ENCODE measurements at regions not wholly inside any gene's neighbourhood (a gene's known extent, or its start where the extent isn't known, plus 50 kb on each side); places are given as distances from the start of the nearest gene placed in this dataset.

GRCh38 chr5:74314906-74315305 lies 325.6 kb downstream of the ENC1 start:
- H3K9ac ChIP-seq (ENCODE audit: low read length) = no peak overlapping the region; the same call in 1 of the 2 replicates
- no peaks in the 10 kb centered on the region for H3K79me2 ChIP-seq (ENCODE audit: low read length)
- H3K36me3 ChIP-seq (ENCODE audit: low read depth, low read length) = no peaks in the 10 kb centered on the region
- peak overlapping the region; percentile 92 for H3K27ac ChIP-seq (ENCODE audit: low read length)
- H3K4me2 ChIP-seq (ENCODE audit: low read length) = peak overlapping the region; percentile 48
- H4K20me1 ChIP-seq (ENCODE audit: low read length) = no peaks in the 10 kb centered on the region
- no peaks in the 10 kb centered on the region for H3K27me3 ChIP-seq (ENCODE audit: low read length)
- TF ChIP-seq EZH2 (IDR thresholded peaks at IDR 0.05; ENCODE audit: low read length, unreplicated experiment) (no peak), EZH2phosphoT487 (IDR thresholded peaks at IDR 0.05; ENCODE audit: borderline replicate concordance, low read length) (no peak), CTCF (conservative IDR thresholded peaks at IDR 0.05; ENCODE audit: low read depth, low read length) (no peak)
- peaks cover 36% of the 10 kb centered on the region for H3K4me1 ChIP-seq (ENCODE audit: insufficient read depth, low read length)
- CTCF ChIA-PET = no interaction called here
- intact Hi-C loops (cut with micrococcal nuclease) = no loop called here
- ATAC-seq (no peak; the same call in 1 of the 2 replicates), DNase-seq (peak; percentile 77)
- POLR2A ChIA-PET (ENCODE audit: unreplicated experiment) = no interaction called here
- H3K9me3 ChIP-seq (ENCODE audit: low read length) = no peaks in the 10 kb centered on the region
- H2AFZ ChIP-seq (ENCODE audit: low read length) = no peak overlapping the region
- H3F3A ChIP-seq (ENCODE audit: low read length, unreplicated experiment) = no peaks in the 10 kb centered on the region
- H3K9me2 ChIP-seq (replicated peaks; ENCODE audit: low read length) = no peaks in the 10 kb centered on the region
- H3K4me3 ChIP-seq (ENCODE audit: low read length) = no peak overlapping the region
- BruUV-seq (replicated peaks) = no TSS peak

- H3K4me1 ChIP-seq (ENCODE audit: insufficient read depth, low read length) = peaks cover 36% of the 10 kb centered on the region
- TF ChIP-seq EZH2 (IDR thresholded peaks at IDR 0.05; ENCODE audit: low read length, unreplicated experiment) (no peak), EZH2phosphoT487 (IDR thresholded peaks at IDR 0.05; ENCODE audit: borderline replicate concordance, low read length) (no peak), CTCF (conservative IDR thresholded peaks at IDR 0.05; ENCODE audit: low read depth, low read length) (no peak)
- ChIA-PET POLR2A (ENCODE audit: unreplicated experiment) (no interaction called here), CTCF (no interaction called here)
- H3F3A ChIP-seq (ENCODE audit: low read length, unreplicated experiment) = no peaks in the 10 kb centered on the region
- no peak overlapping the region for H3K27ac ChIP-seq (ENCODE audit: low read length)
- H3K9ac ChIP-seq (ENCODE audit: low read length) = no peak overlapping the region
- no peak for ATAC-seq
- H4K20me1 ChIP-seq (ENCODE audit: low read length) = no peaks in the 10 kb centered on the region
- DNase-seq = no peak
- intact Hi-C loops (cut with micrococcal nuclease) = no loop called here
- H3K9me2 ChIP-seq (replicated peaks; ENCODE audit: low read length) = no peaks in the 10 kb centered on the region
- BruUV-seq (replicated peaks) = no TSS peak
- no peak overlapping the region for H3K4me2 ChIP-seq (ENCODE audit: low read length)
- H3K27me3 ChIP-seq (ENCODE audit: low read length) = no peaks in the 10 kb centered on the region
- no peak overlapping the region for H3K4me3 ChIP-seq (ENCODE audit: low read length)
- no peaks in the 10 kb centered on the region for H3K79me2 ChIP-seq (ENCODE audit: low read length)
- no peak overlapping the region for H2AFZ ChIP-seq (ENCODE audit: low read length)
- H3K9me3 ChIP-seq (ENCODE audit: low read length) = no peaks in the 10 kb centered on the region
- no peaks in the 10 kb centered on the region for H3K36me3 ChIP-seq (ENCODE audit: low read depth, low read length)
These were observed 326.6 kb downstream of the ENC1 start for GRCh38 chr5:74313896-74314295.

GRCh38 chr5:74312746-74313145 lies 327.8 kb downstream of the ENC1 start:
- H3K9me3 ChIP-seq (ENCODE audit: low read length) = no peaks in the 10 kb centered on the region
- TF ChIP-seq EZH2 (IDR thresholded peaks at IDR 0.05; ENCODE audit: low read length, unreplicated experiment) = no peak
- TF ChIP-seq CTCF (conservative IDR thresholded peaks at IDR 0.05; ENCODE audit: low read depth, low read length) = no peak
- TF ChIP-seq EZH2phosphoT487 (IDR thresholded peaks at IDR 0.05; ENCODE audit: borderline replicate concordance, low read length) = no peak
- H4K20me1 ChIP-seq (ENCODE audit: low read length) = no peaks in the 10 kb centered on the region
- H3K9me2 ChIP-seq (replicated peaks; ENCODE audit: low read length) = no peaks in the 10 kb centered on the region
- intact Hi-C loops (cut with micrococcal nuclease) = no loop called here
- no peaks in the 10 kb centered on the region for H3K79me2 ChIP-seq (ENCODE audit: low read length)
- no peak overlapping the region for H3K4me3 ChIP-seq (ENCODE audit: low read length)
- H2AFZ ChIP-seq (ENCODE audit: low read length) = no peak overlapping the region
- CTCF ChIA-PET = no interaction called here
- peaks cover 36% of the 10 kb centered on the region for H3K4me1 ChIP-seq (ENCODE audit: insufficient read depth, low read length)
- H3K27me3 ChIP-seq (ENCODE audit: low read length) = no peaks in the 10 kb centered on the region
- H3K4me2 ChIP-seq (ENCODE audit: low read length) = no peak overlapping the region
- ATAC-seq (no peak), DNase-seq (no peak)
- H3F3A ChIP-seq (ENCODE audit: low read length, unreplicated experiment) = no peaks in the 10 kb centered on the region
- H3K36me3 ChIP-seq (ENCODE audit: low read depth, low read length) = no peaks in the 10 kb centered on the region
- H3K27ac ChIP-seq (ENCODE audit: low read length) = no peak overlapping the region
- H3K9ac ChIP-seq (ENCODE audit: low read length) = no peak overlapping the region
- POLR2A ChIA-PET (ENCODE audit: unreplicated experiment) = no interaction called here
- BruUV-seq (replicated peaks) = no TSS peak
